ENCODE measurements at regions not wholly inside any gene's neighbourhood (a gene's known extent, or its start where the extent isn't known, plus 50 kb on each side); places are given as distances from the start of the nearest gene placed in this dataset.
"Not testable (repeated sequence)": the region's sequence is repeated elsewhere in the genome, so short reads cannot be mapped to it uniquely, and the experiment has no call there.

GRCh38 chr21:38614558-38614957 lies 116.3 kb upstream of the ERG start:
- no peak for DNase-seq (ENCODE audit: low read depth)

- no peak for DNase-seq (ENCODE audit: low read depth)
Observed at GRCh38 chr21:38619480-38619879, 121.2 kb upstream of the ERG start.

GRCh38 chr21:38619992-38620479 lies 121.8 kb upstream of the ERG start:
- no peak for DNase-seq (ENCODE audit: low read depth)

- DNase-seq (ENCODE audit: low read depth): no peak
Observed at GRCh38 chr21:38621132-38621531, 122.9 kb upstream of the ERG start.

- no peak for DNase-seq (ENCODE audit: low read depth)
Observed at GRCh38 chr21:38622081-38622826, 124.0 kb upstream of the ERG start.

- DNase-seq (ENCODE audit: low read depth): no peak
Observed at GRCh38 chr21:38622827-38623209, 124.5 kb upstream of the ERG start.

GRCh38 chr21:38623552-38623951 lies 125.3 kb upstream of the ERG start:
- no peak for DNase-seq (ENCODE audit: low read depth)

GRCh38 chr21:38625000-38625399 lies 126.7 kb upstream of the ERG start:
- no peak for DNase-seq (ENCODE audit: low read depth)

- no peak for DNase-seq (ENCODE audit: low read depth)
Observed at GRCh38 chr21:38626306-38626705, 128.0 kb upstream of the ERG start.

- DNase-seq (ENCODE audit: low read depth): no peak
Observed at GRCh38 chr21:38628349-38628748, 130.1 kb upstream of the ERG start.

GRCh38 chr21:38631206-38631605 lies 132.9 kb upstream of the ERG start:
- no peak for DNase-seq (ENCODE audit: low read depth)

GRCh38 chr21:38631676-38632075 lies 133.4 kb upstream of the ERG start:
- no peak for DNase-seq (ENCODE audit: low read depth)

- no peak for DNase-seq (ENCODE audit: low read depth)
Observed at GRCh38 chr21:38637161-38637560, 138.9 kb upstream of the ERG start.

- no peak for DNase-seq (ENCODE audit: low read depth)
Observed at GRCh38 chr21:38639571-38640354, 141.5 kb upstream of the ERG start.

- DNase-seq (ENCODE audit: low read depth): not testable (repeated sequence)
Observed at GRCh38 chr21:38640355-38640742, 142.1 kb upstream of the ERG start.

- no peak for DNase-seq (ENCODE audit: low read depth)
Observed at GRCh38 chr21:38643404-38644023, 145.2 kb upstream of the ERG start.

- DNase-seq (ENCODE audit: low read depth): no peak
Observed at GRCh38 chr21:38645282-38645681, 147.0 kb upstream of the ERG start.

GRCh38 chr21:38646213-38646837 lies 148.0 kb upstream of the ERG start:
- DNase-seq (ENCODE audit: low read depth): peak; percentile 31

GRCh38 chr21:38649120-38649519 lies 150.8 kb upstream of the ERG start:
- DNase-seq (ENCODE audit: low read depth): no peak

- DNase-seq (ENCODE audit: low read depth): no peak
Observed at GRCh38 chr21:38651570-38651969, 153.3 kb upstream of the ERG start.

GRCh38 chr21:38652396-38652795 lies 153.3 kb upstream of the ETS2 start:
- DNase-seq (ENCODE audit: low read depth): no peak

- DNase-seq (ENCODE audit: low read depth): no peak
Observed at GRCh38 chr21:38654580-38654979, 151.1 kb upstream of the ETS2 start.

GRCh38 chr21:38658511-38658910 lies 147.2 kb upstream of the ETS2 start:
- no peak for DNase-seq (ENCODE audit: low read depth)

All from activated T-cell treated with anti-CD3 and anti-CD28 coated beads for 48 hours (primary cell).